RWPE1 (cell line): ENCODE measurements at regions not wholly inside any gene's neighbourhood (a gene's known extent, or its start where the extent isn't known, plus 50 kb on each side); places are given as distances from the start of the nearest gene placed in this dataset.
"Not testable (repeated sequence)": the region's sequence is repeated elsewhere in the genome, so short reads cannot be mapped to it uniquely, and the experiment has no call there.

Experiments used
- CTCF ChIA-PET: fragments of 350-600 bp; sonication (Branson Sonifier 250); formaldehyde crosslinking; extraction: SDS; loops from one replicate; lab custom pipeline; 2021; lab: Yijun Ruan, JAX
- POLR2A ChIA-PET: fragments of 400-600 bp; formaldehyde crosslinking; extraction: SDS; loops from one replicate; lab custom pipeline; 2020; ENCODE audit warnings: antibody characterized with exemption; ENCODE audit not compliant: low non-redundant PET; lab: Yijun Ruan, JAX
- DNase-seq: peaks from one replicate; pipeline ENCODE4 v3.0.0; 2012; ENCODE audit warnings: low spot score
- H3K27ac ChIP-seq: fragments of 450-650 bp; 2 replicates; pipeline ENCODE4 v1.5.1; 2017
- TF ChIP-seq, protein P1 (sequence below): fragments of 450-650 bp; conservative IDR thresholded peaks from 2 replicates; pipeline ENCODE4 v1.5.1; 2017; ENCODE audit warnings: low read depth, mild to moderate bottlenecking

DNA sequence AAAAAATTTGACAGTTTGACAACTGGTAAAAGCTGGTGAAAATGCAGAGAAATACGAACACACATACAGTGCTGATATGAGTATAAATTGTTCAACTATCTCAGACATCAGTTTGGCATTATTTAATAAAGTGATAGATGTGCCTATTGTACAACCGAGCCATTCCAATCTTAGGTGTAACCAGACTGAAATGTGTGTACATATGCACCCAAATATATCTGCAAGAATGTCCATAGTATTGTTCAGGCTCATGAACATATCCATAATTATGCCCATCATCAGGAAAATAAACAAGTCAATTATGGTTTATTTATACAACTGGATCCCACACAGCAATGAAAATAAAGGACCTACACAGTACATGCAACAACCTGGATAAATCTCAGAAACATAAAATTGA is 188.9 kb upstream of the DDX53 start:
- no peak overlapping the region for H3K27ac ChIP-seq
- POLR2A ChIA-PET, result no interaction called here
- CTCF ChIA-PET, result no interaction called here
- TF ChIP-seq, protein P1, sequence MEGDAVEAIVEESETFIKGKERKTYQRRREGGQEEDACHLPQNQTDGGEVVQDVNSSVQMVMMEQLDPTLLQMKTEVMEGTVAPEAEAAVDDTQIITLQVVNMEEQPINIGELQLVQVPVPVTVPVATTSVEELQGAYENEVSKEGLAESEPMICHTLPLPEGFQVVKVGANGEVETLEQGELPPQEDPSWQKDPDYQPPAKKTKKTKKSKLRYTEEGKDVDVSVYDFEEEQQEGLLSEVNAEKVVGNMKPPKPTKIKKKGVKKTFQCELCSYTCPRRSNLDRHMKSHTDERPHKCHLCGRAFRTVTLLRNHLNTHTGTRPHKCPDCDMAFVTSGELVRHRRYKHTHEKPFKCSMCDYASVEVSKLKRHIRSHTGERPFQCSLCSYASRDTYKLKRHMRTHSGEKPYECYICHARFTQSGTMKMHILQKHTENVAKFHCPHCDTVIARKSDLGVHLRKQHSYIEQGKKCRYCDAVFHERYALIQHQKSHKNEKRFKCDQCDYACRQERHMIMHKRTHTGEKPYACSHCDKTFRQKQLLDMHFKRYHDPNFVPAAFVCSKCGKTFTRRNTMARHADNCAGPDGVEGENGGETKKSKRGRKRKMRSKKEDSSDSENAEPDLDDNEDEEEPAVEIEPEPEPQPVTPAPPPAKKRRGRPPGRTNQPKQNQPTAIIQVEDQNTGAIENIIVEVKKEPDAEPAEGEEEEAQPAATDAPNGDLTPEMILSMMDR, result no peak
- no peak for DNase-seq

DNA sequence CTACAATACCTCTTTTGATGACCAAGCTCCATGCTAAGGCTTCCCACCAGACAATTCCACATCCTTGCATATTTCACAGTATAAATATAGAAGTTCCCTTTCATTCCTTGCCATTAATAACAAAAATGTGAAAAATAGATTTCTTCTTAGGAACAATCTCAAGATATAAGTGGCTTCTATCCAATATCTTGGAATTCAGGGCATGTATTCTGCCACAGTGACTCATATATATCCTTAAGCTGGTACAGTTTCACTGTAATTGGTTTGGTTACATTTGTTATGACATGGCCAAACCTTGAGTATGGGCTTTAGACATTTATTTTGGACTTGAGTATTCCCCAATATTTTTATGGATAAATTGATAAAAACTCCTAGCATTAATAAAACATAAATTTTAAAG is 181.7 kb upstream of the DDX53 start:
- no peak overlapping the region for H3K27ac ChIP-seq
- ChIA-PET POLR2A (no interaction called here), CTCF (no interaction called here)
- TF ChIP-seq, protein P1, result no peak
- DNase-seq, result no peak

- DNase-seq, result no peak
- ChIA-PET POLR2A (no interaction called here), CTCF (interaction anchor here (0.6 kb wide), 1 partner anchor 34 kb away, joined by 3 read pairs; no protein-coding TSS in a partner anchor)
- H3K27ac ChIP-seq, result no peak overlapping the region
- TF ChIP-seq, protein P1, result no peak
These were observed 144.1 kb upstream of the DDX53 start for GRCh38 chrX:22855693-22856092.

- TF ChIP-seq, protein P1, result no peak
- no peak for DNase-seq
- ChIA-PET CTCF (interaction anchor here (0.6 kb wide), 1 partner anchor 11 kb away, joined by 3 read pairs; no protein-coding TSS in a partner anchor), POLR2A (no interaction called here)
- H3K27ac ChIP-seq, result no peak overlapping the region
These were observed 140.1 kb upstream of the DDX53 start for GRCh38 chrX:22859642-22860041.

GRCh38 chrX:22866801-22867200 is 133.0 kb upstream of the DDX53 start:
- CTCF ChIA-PET, DNase-seq, POLR2A ChIA-PET: not testable (repeated sequence)

GRCh38 chrX:22882543-22882942 is 117.2 kb upstream of the DDX53 start:
- no peak overlapping the region for H3K27ac ChIP-seq
- TF ChIP-seq, protein P1, result no peak
- ChIA-PET POLR2A (no interaction called here), CTCF (no interaction called here)
- DNase-seq, result no peak

More at GRCh38 chrX:22866801-22867200, 133.0 kb upstream of the DDX53 start:
- not testable (repeated sequence) for H3K27ac ChIP-seq

DNA sequence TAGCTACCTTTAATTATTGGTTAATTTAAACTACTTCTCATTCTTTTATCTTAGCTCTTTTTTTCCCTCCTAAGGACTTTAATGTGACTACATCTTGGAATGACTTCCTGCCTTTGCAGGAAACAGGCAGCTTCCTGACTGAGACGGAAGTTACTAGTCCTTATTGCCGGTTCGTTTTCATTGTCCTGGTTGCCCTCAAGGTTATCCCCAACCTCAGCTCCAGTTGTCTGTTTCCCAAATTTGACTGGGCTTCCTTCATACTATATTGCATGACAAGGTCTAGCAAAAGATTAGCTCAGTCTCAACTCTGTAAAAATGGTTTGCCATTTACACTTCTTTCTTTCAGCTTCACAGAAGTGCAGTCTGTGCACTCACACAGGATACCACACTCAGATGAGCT is 109.9 kb upstream of the DDX53 start:
- CTCF ChIA-PET, result interaction anchor here (0.6 kb wide), 1 partner anchor 35 kb away, joined by 3 read pairs; no protein-coding TSS in a partner anchor
- POLR2A ChIA-PET, result no interaction called here
- DNase-seq, result no peak

More for the DNA sequence above, 109.9 kb upstream of the DDX53 start:
- no peak overlapping the region for H3K27ac ChIP-seq
- TF ChIP-seq, protein P1, result no peak
